HCT116 (cell line): ENCODE measurements at regions not wholly inside any gene's neighbourhood (a gene's known extent, or its start where the extent isn't known, plus 50 kb on each side); places are given as distances from the start of the nearest gene placed in this dataset.

ENCODE experiments used
- ATAC-seq: fragments of 200-7000 bp; cut with Tn5 transposase; 2 replicates; pipeline ENCODE4 v1.9.1; 2020; ENCODE audit warnings: mild to moderate bottlenecking, moderate library complexity
- BruUV-seq: library from RNA; stranded (reverse); fragments of 400-500 nt; replicated peaks from 2 replicates; lab custom pipeline; 2021; lab: Mats Ljungman, UMichigan
- CTCF ChIA-PET: fragments of 300-600 bp; sonication (Branson Sonifier 250); formaldehyde crosslinking; loops from one replicate; lab custom pipeline; 2021; ENCODE audit warnings: antibody characterized with exemption; lab: Charles Lee
- POLR2A ChIA-PET: fragments of 300-600, 350-600 bp; sonication (Branson Sonifier 250); formaldehyde crosslinking; loops from one replicate; lab custom pipeline; 2021; ENCODE audit warnings: antibody characterized with exemption; lab: Charles Lee
- RAD21 ChIA-PET, 2 experiments: fragments of 300-600 bp; sonication (Branson Sonifier 250); formaldehyde crosslinking; loops; one replicate each; lab custom pipeline; 2023; ENCODE audit warnings: low total read pairs in 2 of 2; ENCODE audit not compliant: uncharacterized antibody in 2 of 2, unreplicated experiment in 2 of 2, low non-redundant PET in 1 of 2; lab: Charles Lee
- DNase-seq: peaks from one replicate; pipeline ENCODE4 v3.0.0-alpha.2; 2010; ENCODE audit warnings: low read depth, low spot score
- H2AFZ ChIP-seq: fragments of 200-600 bp; shearing (Covaris generic), sonication (generic); 2 replicates; pipeline ENCODE4 v1.6.1; 2017; ENCODE audit warnings: low read depth, mixed run types, mixed read lengths, antibody characterized with exemption, low read length; ENCODE audit not compliant: poor library complexity, severe bottlenecking
- H3K27ac ChIP-seq: 2 replicates; pipeline ENCODE4 v1.5.1; 2012; ENCODE audit warnings: low read depth, low read length
- H3K27me3 ChIP-seq: fragments of 200-600 bp; sonication (generic); 2 replicates; pipeline ENCODE4 v1.6.1; 2016; ENCODE audit warnings: mixed run types, low read length, mixed read lengths; ENCODE audit not compliant: insufficient read depth
- H3K36me3 ChIP-seq, 2 experiments: fragments of 200-500 bp in 1 of 2; fragments of 200-600 bp in 1 of 2; sonication (Bioruptor generic) in 1 of 2; sonication (generic) in 1 of 2; 2 replicates each; pipeline versions ENCODE4 v1.5.1 to v1.6.1; 2014 to 2016; ENCODE audit warnings: low read length in 2 of 2, inconsistent platforms in 1 of 2, mixed read lengths in 1 of 2, mixed run types in 1 of 2; ENCODE audit not compliant: insufficient read depth in 2 of 2, control insufficient read depth in 1 of 2
- H3K4me1 ChIP-seq, 2 experiments: fragments of 200-600 bp in 1 of 2; sonication (generic) in 1 of 2; 2 replicates each; pipeline versions ENCODE4 v1.5.1 to v1.6.1; 2012 to 2017; ENCODE audit warnings: low read length in 2 of 2, inconsistent platforms in 1 of 2, mild to moderate bottlenecking in 1 of 2, mixed read lengths in 1 of 2, mixed run types in 1 of 2, moderate library complexity in 1 of 2; ENCODE audit not compliant: insufficient read depth in 2 of 2, control insufficient read depth in 1 of 2
- H3K4me2 ChIP-seq: fragments of 200-600 bp; sonication (generic); 2 replicates; pipeline ENCODE4 v1.6.1; 2017; ENCODE audit warnings: mixed run types, low read length, mixed read lengths
- H3K4me3 ChIP-seq, 2 experiments: fragments of 200-600 bp in 1 of 2; sonication (generic) in 1 of 2; replicated peaks in 1 of 2; 2 replicates each; pipeline ENCODE4 v1.5.1; 2011 to 2016; ENCODE audit warnings: low read length in 2 of 2, control low read depth in 1 of 2, low read depth in 1 of 2, mild to moderate bottlenecking in 1 of 2, mixed read lengths in 1 of 2, mixed run types in 1 of 2
- H3K79me2 ChIP-seq: fragments of 200-600 bp; sonication (generic); 2 replicates; pipeline ENCODE4 v1.6.1; 2017; ENCODE audit warnings: mild to moderate bottlenecking, mixed run types, low read length, moderate library complexity, mixed read lengths; ENCODE audit not compliant: insufficient read depth
- H3K9ac ChIP-seq: fragments of 200-600 bp; sonication (generic); 2 replicates; pipeline ENCODE4 v1.6.1; 2016; ENCODE audit warnings: low read length, mixed read lengths
- H3K9me2 ChIP-seq: fragments of 200-600 bp; sonication (generic), shearing (Covaris generic); 2 replicates; pipeline ENCODE4 v1.6.1; 2017; ENCODE audit warnings: mixed run types, mild to moderate bottlenecking, moderate library complexity; ENCODE audit not compliant: insufficient read depth
- H3K9me3 ChIP-seq, 2 experiments: fragments of 200-500 bp in 1 of 2; fragments of 200-600 bp in 1 of 2; sonication (Bioruptor generic) in 1 of 2; sonication (generic) in 1 of 2; 2 replicates each; pipeline ENCODE4 v1.6.1; 2014 to 2017; ENCODE audit warnings: low read length in 2 of 2, mixed read lengths in 2 of 2, inconsistent platforms in 1 of 2, low read depth in 1 of 2, mild to moderate bottlenecking in 1 of 2, mixed run types in 1 of 2, moderate library complexity in 1 of 2; ENCODE audit not compliant: control insufficient read depth in 1 of 2, insufficient read depth in 1 of 2
- H4K20me1 ChIP-seq: fragments of 200-600 bp; sonication (generic), shearing (Covaris generic); 2 replicates; pipeline ENCODE4 v1.6.1; 2017; ENCODE audit warnings: mixed run types, mild to moderate bottlenecking, moderate library complexity; ENCODE audit not compliant: insufficient read depth
- CEBPB ChIP-seq: IDR thresholded peaks from 2 replicates; pipeline ENCODE4 v1.6.1; 2012; ENCODE audit warnings: low read depth
- EGR1 ChIP-seq: IDR thresholded peaks from 2 replicates; pipeline ENCODE4 v1.6.1; 2012; ENCODE audit warnings: low read depth
- EZH2phosphoT487 ChIP-seq: fragments of 200-600 bp; IDR thresholded peaks from 2 replicates; pipeline ENCODE4 v1.6.1; 2018; ENCODE audit warnings: antibody characterized with exemption, borderline replicate concordance
- FOSL1 ChIP-seq: IDR thresholded peaks from 2 replicates; pipeline ENCODE4 v1.6.1; 2012; ENCODE audit warnings: low read depth
- POLR2A ChIP-seq: IDR thresholded peaks from 2 replicates; pipeline ENCODE4 v1.7.0; 2011; ENCODE audit warnings: borderline replicate concordance; ENCODE audit not compliant: insufficient read depth, insufficient read length; ENCODE audit errors: extremely low read depth
- POLR2AphosphoS5 ChIP-seq: IDR thresholded peaks from 2 replicates; pipeline ENCODE4 v1.6.1; 2011; ENCODE audit warnings: mild to moderate bottlenecking, low read depth, low read length, moderate library complexity
- RAD21 ChIP-seq: IDR thresholded peaks from 2 replicates; pipeline ENCODE4 v1.6.1; 2012; ENCODE audit warnings: low read depth, mild to moderate bottlenecking
- SIN3A ChIP-seq: IDR thresholded peaks from 2 replicates; pipeline ENCODE4 v1.6.1; 2012; ENCODE audit warnings: low read depth
- SP1 ChIP-seq: IDR thresholded peaks from 2 replicates; pipeline ENCODE4 v1.6.1; 2012; ENCODE audit warnings: low read depth
- SRF ChIP-seq: IDR thresholded peaks from 2 replicates; pipeline ENCODE4 v1.6.1; 2012; ENCODE audit warnings: low read depth
- YY1 ChIP-seq: IDR thresholded peaks from 2 replicates; pipeline ENCODE4 v1.6.1; 2011; ENCODE audit warnings: low read length, low read depth, moderate library complexity, mild to moderate bottlenecking; ENCODE audit not compliant: insufficient replicate concordance; ENCODE audit errors: extremely low read depth
- intact Hi-C: fragments of 100-400 bp; cut with micrococcal nuclease; formaldehyde crosslinking; loops from 2 replicates; pipeline ENCODE4 v1.10.0; 2022
- TF ChIP-seq, protein P1 (sequence below): IDR thresholded peaks from 2 replicates; pipeline ENCODE4 v1.6.1; 2011; ENCODE audit warnings: mild to moderate bottlenecking, low read length, moderate library complexity; ENCODE audit not compliant: insufficient replicate concordance; ENCODE audit errors: extremely low read depth
- TF ChIP-seq, protein P2 (sequence below): IDR thresholded peaks from 2 replicates; pipeline ENCODE4 v1.6.1; 2012
- TF ChIP-seq, protein P3 (sequence below), 3 experiments: fragments of 200-600 bp in 1 of 3; sonication (generic) in 1 of 3; IDR thresholded peaks in 2 of 3; conservative IDR thresholded peaks in 1 of 3; 2 replicates each; pipeline ENCODE4 v1.5.1; 2012 to 2017; ENCODE audit warnings: low read depth in 2 of 3, low read length in 2 of 3, antibody characterized with exemption in 1 of 3, borderline replicate concordance in 1 of 3, control low read depth in 1 of 3, mild to moderate bottlenecking in 1 of 3, mixed read lengths in 1 of 3, mixed run types in 1 of 3, moderate library complexity in 1 of 3; ENCODE audit not compliant: insufficient read depth in 1 of 3

DNA sequence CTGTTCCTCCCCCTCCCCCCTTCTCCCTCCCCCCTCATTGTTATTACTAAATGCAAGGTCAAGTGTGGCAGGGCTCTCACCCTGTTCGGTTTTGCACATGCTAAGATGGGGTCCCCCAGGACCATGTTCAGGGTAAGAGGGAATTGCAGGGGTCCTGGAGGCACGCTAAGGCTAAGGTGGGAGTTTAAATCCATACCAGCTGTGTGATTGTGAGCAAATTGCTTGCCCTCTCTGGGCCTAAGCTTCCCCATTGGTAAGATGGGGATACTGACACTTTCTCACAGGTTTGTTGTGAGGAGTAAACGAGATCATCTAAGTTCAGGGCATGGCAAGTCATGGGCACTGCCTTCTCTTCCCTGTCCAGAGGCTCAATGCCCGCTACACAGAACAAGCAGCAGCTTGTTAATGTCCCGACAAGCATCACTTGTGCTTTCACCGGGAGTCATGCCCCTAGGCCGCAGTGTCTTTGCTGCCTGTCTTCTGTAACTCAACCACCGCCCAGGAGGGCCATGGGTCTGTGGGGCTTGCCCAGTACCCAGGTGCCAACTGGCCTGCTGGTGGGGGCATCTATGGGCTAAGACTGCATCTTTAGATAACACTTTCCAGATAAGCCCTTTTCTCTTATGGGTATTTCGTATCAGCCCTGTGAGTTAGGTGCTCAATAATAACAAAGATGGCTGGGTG, 279.1 kb downstream of the MYCN start:
- H3K79me2 ChIP-seq: no peaks in the 10 kb centered on the region
- ChIA-PET POLR2A (no interaction called here), RAD21 (no interaction called here), CTCF (no interaction called here)
- H3K9me2 ChIP-seq: no peaks in the 10 kb centered on the region
- DNase-seq (no peak), ATAC-seq (no peak)
- H3K4me3 ChIP-seq: no peak overlapping the region
- no peaks in the 10 kb centered on the region for H4K20me1 ChIP-seq
- no TSS peak for BruUV-seq
- H3K9ac ChIP-seq: no peak overlapping the region
- peaks cover 4% of the 10 kb centered on the region for H3K27me3 ChIP-seq
- H3K27ac ChIP-seq: no peak overlapping the region
- H3K36me3 ChIP-seq: no peaks in the 10 kb centered on the region
- no peak overlapping the region for H2AFZ ChIP-seq
- intact Hi-C loops: loop anchor here (2.0 kb wide), 1 partner anchor 583 kb away; no protein-coding TSS in a partner anchor
- no peak overlapping the region for H3K4me2 ChIP-seq
- TF ChIP-seq, protein P1, sequence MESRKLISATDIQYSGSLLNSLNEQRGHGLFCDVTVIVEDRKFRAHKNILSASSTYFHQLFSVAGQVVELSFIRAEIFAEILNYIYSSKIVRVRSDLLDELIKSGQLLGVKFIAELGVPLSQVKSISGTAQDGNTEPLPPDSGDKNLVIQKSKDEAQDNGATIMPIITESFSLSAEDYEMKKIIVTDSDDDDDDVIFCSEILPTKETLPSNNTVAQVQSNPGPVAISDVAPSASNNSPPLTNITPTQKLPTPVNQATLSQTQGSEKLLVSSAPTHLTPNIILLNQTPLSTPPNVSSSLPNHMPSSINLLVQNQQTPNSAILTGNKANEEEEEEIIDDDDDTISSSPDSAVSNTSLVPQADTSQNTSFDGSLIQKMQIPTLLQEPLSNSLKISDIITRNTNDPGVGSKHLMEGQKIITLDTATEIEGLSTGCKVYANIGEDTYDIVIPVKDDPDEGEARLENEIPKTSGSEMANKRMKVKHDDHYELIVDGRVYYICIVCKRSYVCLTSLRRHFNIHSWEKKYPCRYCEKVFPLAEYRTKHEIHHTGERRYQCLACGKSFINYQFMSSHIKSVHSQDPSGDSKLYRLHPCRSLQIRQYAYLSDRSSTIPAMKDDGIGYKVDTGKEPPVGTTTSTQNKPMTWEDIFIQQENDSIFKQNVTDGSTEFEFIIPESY: no peak
- TF ChIP-seq CEBPB (no peak), EGR1 (no peak), POLR2A (no peak), EZH2phosphoT487 (no peak), FOSL1 (no peak), POLR2AphosphoS5 (no peak)
- no peaks in the 10 kb centered on the region for H3K4me1 ChIP-seq
- no peaks in the 10 kb centered on the region for H3K9me3 ChIP-seq

DNA sequence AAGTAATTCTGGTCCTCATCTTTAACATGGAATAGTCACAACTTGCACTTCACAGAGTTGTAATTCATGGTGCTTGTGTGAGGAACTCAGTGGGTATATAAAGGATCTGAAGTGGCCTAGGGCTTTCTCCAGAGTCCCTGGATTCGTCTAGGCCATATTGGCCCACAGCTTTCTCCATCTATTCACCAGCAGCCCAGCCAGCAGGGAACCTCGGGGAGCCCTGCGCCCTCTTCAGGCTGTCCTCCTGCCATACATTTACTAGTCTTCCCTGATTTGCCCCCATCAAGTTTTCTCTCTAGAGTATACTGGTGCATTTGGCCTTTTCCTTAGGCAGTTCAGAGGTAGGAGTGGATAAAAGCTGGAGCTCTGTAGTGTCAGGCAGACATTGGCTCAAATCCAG, 278.3 kb downstream of the MYCN start:
- Histone ChIP-seq H3K79me2 (no peaks in the 10 kb centered on the region), H3K9me2 (no peaks in the 10 kb centered on the region), H3K9me3 (no peaks in the 10 kb centered on the region), H3K4me2 (no peak overlapping the region), H3K9ac (no peak overlapping the region), H2AFZ (no peak overlapping the region), H3K4me1 (no peaks in the 10 kb centered on the region), H4K20me1 (no peaks in the 10 kb centered on the region), H3K36me3 (no peaks in the 10 kb centered on the region), H3K27ac (no peak overlapping the region), H3K27me3 (peaks cover 4% of the 10 kb centered on the region), H3K4me3 (no peak overlapping the region)
- BruUV-seq: no TSS peak
- DNase-seq (peak; percentile 3), ATAC-seq (peak; percentile 87)
- RAD21 ChIA-PET: no interaction called here
- intact Hi-C loops: loop anchor here (1.0 to 2.0 kb wide), 2 partner anchors 279 to 582 kb away; no protein-coding TSS in a partner anchor
- TF ChIP-seq, protein P2, sequence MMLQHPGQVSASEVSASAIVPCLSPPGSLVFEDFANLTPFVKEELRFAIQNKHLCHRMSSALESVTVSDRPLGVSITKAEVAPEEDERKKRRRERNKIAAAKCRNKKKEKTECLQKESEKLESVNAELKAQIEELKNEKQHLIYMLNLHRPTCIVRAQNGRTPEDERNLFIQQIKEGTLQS: no peak
- TF ChIP-seq, protein P3, sequence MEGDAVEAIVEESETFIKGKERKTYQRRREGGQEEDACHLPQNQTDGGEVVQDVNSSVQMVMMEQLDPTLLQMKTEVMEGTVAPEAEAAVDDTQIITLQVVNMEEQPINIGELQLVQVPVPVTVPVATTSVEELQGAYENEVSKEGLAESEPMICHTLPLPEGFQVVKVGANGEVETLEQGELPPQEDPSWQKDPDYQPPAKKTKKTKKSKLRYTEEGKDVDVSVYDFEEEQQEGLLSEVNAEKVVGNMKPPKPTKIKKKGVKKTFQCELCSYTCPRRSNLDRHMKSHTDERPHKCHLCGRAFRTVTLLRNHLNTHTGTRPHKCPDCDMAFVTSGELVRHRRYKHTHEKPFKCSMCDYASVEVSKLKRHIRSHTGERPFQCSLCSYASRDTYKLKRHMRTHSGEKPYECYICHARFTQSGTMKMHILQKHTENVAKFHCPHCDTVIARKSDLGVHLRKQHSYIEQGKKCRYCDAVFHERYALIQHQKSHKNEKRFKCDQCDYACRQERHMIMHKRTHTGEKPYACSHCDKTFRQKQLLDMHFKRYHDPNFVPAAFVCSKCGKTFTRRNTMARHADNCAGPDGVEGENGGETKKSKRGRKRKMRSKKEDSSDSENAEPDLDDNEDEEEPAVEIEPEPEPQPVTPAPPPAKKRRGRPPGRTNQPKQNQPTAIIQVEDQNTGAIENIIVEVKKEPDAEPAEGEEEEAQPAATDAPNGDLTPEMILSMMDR (IDR thresholded peaks at IDR 0.05 in 2 of 3, conservative IDR thresholded peaks at IDR 0.05 in 1 of 3; ENCODE audit: borderline replicate concordance in 1 of 3, insufficient read depth in 1 of 3, low read depth in 2 of 3, low read length in 2 of 3): peak; percentile 27 to 57 (median 47); a peak in 4 of 6 replicates
- TF ChIP-seq SIN3A (no peak), SRF (no peak), SP1 (no peak), YY1 (no peak), RAD21 (peak; percentile 44)
- CTCF ChIA-PET: interaction anchor here (0.7 to 1.0 kb wide), 2 partner anchors 27 to 279 kb away, joined by 3 to 5 read pairs; no protein-coding TSS in a partner anchor
- POLR2A ChIA-PET: no interaction called here
